HG03066 (cell line): ENCODE measurements at regions not wholly inside any gene's neighbourhood (a gene's known extent, or its start where the extent isn't known, plus 50 kb on each side); places are given as distances from the start of the nearest gene placed in this dataset.

Source experiments
- ATAC-seq: cut with Tn5 transposase; IDR thresholded peaks from one replicate; pipeline ENCODE4 v1.9.1; 2021; ENCODE audit warnings: low read depth; ENCODE audit not compliant: unreplicated experiment

DNA sequence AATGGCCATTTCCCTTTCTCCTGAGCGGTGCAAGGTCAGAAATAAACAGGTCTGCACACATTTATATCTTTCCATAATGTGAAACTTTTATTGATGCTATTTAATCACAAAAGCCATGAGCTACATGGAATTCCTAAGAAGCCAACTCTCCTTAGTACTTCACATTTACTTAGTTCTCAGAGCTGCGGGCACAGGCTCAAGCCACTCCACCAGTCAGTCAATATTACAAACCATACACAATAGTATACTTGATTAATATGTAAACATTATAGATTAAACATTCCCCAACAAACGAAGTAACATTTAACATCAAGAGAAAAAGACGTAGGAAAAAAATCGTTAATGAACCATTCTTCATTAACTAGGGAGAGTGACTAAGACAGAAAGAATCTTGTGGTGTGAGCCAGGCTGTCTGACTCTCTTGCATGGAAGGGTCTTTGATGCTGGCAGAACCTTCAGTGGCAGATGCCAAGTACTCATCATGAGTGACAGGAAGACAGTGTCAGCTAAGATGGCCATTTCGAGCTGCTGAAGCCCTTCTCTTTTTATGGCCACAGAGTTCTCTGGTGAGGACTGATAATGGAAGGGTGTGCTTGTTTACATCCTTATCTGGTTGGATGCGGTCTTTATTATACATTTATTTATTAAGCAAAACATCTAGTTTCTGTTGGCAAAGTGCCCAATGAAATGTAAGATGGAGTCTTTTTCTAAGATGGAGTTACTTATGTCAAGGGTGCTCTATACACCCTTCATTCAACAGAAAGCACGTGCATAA, 115.5 kb upstream of the TUT7 start:
- no peak for ATAC-seq

DNA sequence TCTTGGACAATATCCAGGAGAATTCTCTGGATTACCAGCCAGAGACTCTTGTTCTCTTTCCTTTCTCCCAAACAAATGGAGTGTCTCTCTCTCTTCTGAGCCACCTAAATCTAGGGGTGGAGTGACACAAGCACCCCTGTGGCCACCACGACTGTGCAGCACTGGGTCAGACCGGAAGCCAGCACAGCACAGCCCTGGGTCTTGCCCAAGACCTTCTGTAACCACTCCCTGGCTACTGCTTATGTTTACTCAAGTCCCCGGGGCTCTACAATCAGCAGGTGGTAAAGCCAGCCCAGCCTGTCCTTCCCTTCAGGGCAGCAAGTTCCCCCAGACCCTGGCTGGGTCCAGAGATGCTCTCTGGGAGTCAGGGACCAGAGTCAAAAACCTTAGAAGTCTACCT, 110.0 kb upstream of the TUT7 start:
- no peak for ATAC-seq

DNA sequence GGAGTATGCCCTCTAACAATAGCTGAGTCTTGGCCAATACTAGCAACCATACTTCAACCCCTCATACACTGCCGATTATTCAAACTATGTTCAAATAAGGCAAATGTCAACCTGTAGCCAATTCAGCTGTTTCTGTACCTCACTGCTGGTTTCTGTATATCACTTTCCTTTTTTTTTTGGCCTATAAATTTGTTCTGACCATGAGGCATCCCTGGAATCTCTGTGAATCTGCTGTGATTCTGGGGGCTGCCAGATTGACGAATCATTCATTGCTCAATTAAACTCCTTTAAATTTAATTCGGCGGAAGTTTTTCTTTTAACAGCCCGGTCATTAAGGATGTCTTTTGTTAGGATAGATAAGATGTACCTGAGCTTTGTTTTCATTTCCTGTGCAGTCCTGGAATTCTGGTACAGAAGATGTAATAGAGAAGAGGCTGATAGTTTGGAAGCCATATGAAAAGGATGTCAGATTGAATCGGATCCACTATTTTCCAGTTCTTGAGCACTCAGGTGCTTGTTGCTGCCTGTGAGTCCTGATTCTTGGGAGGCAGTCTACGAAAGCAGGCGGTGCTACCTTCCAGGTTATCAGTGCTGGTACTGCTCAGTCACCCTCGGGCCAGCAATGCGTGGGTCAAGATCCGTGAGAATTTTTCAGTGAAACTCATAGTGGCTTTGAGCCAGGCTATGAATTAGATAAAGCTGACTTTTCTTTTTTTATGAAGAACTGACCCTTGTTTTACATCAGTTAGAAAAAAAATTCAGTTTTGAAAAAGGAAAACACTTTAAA, 106.2 kb upstream of the TUT7 start:
- ATAC-seq = no peak

DNA sequence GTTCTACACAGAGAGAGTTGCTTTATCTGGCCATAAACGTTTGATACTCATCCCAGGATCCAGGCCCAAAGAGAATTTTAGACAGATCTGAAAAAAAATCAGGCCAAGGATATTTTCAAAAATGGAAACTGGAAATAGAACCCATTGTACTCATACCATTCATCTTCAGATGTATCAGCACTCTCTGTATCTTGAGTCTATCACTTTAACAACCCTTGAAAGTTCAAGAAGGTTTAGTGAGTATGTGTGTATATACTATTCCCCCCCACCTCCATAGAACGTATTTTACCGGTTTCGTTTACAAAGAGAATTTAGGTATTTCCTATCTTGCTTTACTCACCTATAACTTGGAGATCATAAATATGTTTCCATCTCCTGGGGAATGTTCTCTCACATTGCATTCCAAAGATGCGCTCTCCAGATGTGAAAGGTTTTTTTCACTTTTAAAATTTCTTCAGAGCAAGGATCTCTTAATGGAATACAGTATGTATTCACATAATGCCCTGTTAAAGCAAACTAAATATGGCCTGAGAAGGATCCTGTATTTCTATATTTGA, 105.5 kb upstream of the TUT7 start:
- no peak for ATAC-seq

DNA sequence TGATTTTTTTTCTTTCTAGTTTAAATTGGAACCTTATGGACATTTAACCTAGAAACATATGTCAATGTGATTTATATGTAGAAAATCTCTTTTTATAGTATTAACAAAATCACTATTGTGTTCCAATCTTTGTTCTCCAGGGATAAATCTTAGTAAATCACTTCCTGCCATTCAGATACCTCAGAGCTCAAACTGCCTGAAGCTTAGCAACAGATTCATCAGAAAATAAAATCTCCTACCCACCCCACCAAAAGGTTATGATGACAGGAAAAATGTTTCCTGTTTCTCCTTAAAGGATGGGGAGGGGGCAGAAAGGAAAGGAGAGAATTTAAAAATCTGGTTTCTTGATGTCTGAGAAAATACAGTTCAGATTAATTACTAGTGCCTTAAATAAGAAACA, 105.0 kb upstream of the TUT7 start:
- no peak for ATAC-seq

DNA sequence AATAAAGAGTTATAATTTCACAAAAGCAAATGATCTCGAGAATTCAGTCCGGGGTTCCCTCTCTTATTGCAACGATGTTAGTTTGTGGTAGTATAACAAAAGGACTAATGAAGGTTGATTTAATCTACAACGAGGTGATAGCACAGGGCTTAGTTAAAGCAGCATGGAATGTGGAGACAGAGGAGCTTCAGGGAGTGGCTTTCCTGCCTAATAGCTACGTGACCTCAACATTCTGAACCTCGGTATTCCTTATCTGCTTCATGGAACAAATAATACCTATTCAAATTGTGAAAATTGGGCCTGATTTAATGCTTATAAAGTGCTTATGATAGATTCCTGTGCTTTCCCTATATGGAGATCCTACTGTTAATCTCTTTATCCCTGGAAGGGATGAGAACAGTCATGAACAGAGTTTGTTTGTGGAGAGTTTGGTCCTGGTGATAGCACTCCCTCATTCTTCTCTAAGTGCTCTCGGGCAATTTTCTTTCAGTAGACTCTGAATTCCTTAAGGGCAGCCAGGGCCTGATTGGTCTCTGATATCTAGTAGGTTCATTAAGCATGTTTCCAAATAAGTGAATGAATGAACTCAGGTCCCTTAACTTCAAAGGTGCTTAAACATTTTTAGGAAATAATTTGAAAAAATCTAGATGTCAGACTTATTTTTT, 104.1 kb upstream of the TUT7 start:
- ATAC-seq = no peak

DNA sequence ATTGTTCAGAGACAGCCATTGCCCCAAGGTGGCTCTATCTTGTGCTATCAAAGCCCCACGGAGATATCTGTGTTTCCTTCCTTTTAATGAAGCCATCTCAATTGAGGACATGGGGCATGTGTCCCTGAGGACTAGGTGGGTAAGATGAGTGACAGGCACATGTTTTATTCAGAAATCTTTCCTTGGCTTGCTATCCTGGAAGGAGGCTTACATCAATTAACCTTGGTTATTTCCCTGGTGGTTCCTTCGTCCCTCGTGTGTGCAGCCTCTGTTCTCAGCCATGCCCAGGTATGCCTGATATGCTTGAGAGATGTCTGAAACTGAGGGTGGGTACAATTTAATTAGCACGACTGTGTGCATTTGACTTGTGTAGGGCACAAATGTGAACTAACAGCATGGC, 102.2 kb upstream of the TUT7 start:
- no peak for ATAC-seq

DNA sequence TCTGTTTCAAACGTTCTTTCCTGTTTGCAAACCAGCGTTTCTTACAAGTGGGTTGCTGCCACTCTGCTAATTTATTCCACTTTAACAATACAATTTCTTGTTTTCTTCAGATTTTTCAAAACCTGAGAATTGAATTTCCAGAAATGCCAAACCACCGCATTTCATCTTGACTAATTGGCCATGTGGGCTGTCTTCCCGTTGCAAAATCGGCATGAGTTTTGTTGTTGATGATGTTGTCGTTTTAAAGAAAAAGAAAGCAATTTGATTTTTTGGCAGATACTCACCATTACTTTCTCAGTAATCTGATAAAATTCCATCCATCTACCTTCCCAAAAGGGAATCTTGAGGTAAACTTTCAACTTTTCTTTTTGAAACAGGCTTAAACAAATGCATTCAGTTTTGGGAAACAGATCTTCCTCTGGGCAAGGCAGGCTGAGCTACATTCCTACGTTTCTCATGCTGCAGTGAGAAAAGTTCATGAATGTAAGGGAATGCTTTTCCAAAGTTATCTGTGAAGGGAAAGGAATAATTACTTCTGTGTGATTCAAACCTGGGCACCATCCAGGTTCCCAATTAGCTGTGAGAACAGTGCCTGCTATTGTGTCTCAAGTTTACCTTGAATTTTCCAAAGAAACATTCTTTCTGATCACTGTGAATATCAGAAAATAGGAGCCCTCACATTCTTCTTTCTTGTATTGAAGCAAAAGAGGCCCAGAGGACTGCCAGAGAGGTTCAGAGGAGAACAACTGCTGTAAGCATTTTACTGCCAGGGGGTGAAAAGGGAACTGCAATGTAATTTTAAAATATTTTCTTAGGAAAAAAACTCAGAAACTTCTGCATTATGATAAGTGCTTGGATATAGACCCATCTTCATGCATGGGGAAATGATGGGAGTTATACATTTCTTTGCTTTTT, 100.7 kb upstream of the TUT7 start:
- no peak for ATAC-seq

DNA sequence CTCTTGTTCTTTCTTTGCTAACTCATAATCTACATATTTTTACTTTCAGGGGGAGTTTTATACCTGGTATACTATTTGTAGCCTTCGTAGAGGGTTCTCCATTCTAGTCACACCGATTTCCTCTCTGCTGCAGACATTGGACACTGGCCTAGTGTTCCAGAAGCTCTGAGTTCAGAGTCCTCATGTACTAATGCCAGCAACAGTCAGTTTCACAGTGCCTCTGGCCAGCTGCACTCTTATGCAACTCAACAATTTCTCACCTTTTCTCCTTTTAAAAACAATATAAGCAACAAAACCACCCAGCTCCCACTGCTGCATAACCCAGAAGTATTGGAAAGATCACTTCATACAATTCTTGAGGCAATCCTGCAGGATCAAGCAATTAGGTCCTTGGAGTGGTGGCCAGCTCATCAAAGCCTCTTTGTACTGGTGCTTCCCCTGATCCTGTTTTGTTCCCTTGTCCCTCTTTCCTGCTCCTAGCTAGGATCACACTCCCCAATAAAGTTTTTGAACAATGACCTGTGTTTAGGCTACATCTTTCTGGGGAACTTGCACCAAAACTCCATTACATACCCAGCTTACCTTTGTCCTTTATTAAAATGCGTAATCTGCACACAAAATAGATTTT, 98.1 kb upstream of the TUT7 start:
- no peak for ATAC-seq

DNA sequence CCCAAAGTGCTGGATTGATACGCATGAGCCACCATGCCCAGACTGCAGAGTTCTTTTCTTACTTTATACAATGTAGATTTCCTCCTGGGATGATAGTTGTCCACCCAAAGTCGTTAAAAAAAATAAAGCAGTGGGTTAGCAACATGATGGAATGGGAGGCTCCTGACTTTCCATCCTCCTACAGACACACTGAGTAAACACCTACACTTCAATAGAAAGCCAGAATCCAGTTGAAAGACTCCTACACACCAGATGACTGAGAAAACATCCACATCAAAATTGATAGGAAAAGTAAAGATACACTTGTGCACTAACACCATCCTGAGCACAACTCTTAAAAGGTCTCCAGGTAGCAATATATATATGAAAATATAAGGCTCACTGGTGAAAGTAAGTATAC, 95.0 kb upstream of the TUT7 start:
- no peak for ATAC-seq

DNA sequence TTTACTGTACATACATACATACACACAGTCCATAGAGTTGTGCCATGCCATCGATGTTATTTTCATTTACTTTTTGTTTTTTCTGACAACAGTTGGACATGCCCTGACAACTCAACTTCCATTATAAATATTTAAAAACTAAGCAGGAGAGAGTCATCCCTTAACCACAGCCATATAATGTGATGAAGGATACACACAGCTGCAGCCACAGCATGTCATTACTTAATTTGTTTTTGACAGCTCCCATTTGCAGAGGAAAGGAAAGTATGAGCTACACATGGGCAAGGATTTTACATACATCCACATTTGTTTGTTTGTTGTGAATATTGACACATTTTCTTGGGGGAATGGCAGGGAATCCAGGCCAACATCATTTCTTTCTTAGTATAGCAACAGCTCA, 91.5 kb upstream of the TUT7 start:
- no peak for ATAC-seq

DNA sequence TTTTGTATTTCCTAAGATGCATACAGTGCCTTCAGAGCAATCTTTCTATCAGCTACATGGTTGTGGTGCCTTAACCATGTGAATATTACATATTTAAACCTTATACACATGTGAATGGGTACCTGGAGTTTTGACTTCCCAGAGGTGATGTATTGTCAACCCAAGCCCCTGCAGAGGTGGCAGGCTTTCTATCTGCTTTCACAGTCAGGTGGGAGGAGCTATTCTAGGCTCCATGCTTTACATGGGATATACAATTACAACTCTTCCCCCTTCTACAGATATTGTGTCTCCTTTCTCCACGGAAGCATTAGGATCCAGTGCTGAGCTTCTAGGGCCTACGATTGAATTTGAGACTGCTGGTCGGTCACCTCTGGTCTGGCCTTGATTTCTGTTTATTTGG, 89.8 kb upstream of the TUT7 start:
- ATAC-seq = no peak

DNA sequence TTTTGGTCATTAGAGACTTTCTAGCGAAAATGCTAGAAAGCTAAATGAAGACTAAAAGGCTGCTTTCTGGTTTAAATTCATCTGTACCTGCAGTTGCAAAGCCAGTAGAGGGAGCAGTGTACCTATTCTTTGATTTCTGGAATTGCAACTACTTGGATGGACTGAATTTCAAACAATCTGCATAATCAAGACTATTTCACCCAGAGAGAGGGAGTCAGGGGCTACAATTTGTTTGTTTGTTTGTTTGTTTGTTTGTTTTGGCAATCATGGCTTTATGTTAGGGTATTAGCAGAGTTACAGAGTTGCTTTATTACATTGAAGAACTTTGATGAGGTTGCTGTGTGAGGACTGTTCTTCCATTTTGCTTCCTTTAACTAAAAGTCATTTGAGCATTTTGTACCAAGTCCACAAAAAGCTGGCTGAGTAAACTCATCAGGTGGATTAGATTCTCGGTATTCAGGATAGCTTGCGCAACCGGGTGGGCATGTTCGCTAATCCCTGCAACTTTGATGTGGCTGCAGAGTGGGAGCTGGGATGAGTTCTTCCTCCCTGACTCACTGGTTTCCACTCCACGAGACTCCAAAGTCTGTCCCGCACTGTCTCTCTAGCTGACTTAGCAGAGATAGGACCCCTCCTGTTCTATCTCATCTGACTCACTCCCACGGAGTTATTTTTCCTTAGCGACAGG, 80.0 kb upstream of the TUT7 start:
- ATAC-seq = no peak

DNA sequence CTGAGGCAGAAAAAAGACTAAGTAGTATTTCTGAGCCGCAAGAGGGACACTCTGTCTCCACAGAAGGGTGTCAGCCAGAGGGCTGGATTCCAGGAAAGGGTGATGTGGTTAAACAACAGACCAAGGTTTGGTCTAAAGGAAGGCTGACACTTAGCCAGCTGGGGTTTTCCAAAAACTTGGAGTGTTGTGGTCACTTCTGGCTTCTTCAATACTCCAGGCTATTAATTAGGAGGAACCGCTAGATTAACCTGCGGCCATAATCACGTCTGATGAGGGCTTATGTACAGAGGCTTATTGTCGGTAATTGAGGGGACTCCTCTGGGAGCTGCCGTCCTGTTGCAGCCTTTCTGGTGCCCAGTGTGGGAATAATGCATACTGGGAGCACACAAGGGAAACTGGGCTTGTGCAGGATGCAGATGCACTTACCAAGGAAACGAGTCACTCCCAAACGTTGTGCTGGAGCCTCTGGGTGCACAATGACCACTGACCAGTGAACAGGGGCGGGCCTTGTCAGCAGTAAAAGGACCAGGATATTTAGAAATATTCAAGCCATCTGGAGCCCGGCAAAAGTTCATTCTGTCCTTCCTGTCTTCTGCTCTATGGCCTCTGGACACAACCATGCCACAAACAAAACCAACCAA, 70.2 kb upstream of the TUT7 start:
- ATAC-seq = no peak

DNA sequence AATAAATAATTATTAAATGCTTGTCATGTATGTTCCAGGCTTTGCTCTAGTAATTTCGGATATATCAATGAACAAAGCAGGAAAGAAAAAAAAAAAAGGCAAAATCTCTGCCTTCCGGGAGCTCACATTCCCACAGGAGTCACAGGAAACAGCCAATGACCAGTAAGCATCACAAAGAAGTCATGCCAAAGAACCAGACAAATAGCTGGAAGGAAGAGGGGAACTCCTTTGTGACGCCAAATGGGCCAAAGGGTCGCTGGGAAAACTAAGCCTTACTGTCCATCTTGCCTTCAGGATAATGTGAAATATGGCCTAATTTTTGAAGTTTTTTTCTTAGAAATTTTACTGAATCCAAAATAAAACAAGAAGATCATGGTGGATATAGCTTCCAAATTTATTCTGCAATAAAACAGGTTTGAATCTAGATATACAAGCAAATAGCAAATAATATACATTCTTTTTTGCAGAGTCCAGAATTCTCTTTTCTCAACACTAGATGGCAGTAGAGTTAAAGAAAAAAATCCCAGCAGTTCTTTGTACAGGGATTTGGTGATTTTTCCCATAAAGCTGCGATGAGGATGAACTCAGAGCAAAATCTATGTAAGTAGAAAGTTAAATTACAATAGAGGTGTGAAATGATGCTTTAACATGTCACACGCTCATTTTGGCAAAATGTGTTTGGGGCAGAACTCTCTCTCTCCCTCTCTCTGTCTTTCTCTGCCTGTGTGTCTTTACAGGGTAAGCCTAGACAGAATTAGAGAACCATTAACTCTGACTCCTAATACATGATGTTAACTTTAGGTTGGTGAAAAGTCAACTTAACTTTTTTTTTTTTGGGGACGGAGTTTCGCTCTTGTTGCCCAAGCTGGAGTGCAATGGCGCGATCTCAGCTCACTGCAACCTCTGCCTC, 60.0 kb upstream of the TUT7 start:
- no peak for ATAC-seq

DNA sequence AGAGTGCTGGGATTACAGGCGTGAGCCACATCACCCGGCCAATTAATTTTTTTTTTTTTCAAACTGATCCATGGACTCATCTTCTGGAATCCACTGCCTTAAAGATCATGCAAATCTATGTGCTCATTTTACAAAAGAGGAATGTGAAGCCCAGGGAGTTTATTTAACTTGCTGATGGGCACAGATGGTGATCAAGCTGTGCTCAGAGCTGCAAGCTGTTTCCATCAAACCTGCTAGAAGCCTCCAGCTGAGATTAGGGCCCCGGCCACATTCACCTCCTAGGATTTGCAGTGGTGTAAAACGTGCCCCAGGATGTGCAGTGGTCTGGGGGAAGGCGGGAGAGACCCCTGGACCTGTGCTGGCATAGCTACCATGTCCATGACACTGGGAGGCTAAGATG, 56.1 kb upstream of the TUT7 start:
- ATAC-seq = no peak

DNA sequence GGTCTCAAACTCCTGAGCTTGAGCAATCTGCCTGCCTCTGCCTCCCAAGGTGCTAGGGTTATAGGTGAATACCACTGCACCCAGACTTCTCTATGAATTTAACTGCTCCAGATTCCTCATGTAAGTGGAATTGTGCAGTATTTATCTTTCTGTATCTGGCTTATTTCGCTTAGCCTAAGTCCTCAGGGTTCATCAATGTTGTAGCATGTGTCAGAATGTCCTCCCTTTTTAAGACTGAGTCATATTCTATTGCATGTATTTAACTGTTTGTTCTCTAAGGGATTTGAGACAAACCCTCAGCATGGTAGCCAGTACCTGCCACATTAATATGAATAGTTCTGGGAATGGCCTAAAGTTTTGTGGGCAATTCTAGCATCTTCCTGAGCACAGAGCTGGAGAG, 53.9 kb upstream of the TUT7 start:
- ATAC-seq = no peak

DNA sequence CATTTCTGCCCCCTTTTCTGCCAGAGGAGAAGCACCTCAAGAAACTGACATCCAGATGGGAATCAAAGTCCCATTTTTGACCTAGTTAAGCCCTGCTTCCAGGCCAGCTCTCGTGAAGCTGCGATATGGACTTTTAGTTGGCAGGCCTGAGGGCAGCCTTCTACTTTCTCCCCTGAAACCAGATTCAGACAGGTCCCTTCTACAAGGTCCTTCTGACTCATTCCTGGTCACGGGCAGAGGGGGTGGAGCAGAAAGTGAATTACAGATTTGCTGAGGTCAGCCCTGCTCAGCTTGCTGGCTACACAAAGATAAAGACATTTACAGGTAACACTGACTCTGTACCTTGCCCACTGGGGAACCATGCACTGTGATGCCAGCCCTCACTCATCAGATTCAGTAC, 52.8 kb upstream of the TUT7 start:
- ATAC-seq = no peak
